GM21786 (cell line): ENCODE measurements at regions not wholly inside any gene's neighbourhood (a gene's known extent, or its start where the extent isn't known, plus 50 kb on each side); places are given as distances from the start of the nearest gene placed in this dataset.

ENCODE experiments used
- ATAC-seq: cut with Tn5 transposase; IDR thresholded peaks from one replicate; pipeline ENCODE4 v1.9.1; 2021; ENCODE audit not compliant: unreplicated experiment

- peak; percentile 70 for ATAC-seq
Observed at GRCh38 chr9:626596-626995, 214.9 kb upstream of the DMRT1 start.

- ATAC-seq, result no peak
Observed at GRCh38 chr9:627336-627970, 214.0 kb upstream of the DMRT1 start.

DNA sequence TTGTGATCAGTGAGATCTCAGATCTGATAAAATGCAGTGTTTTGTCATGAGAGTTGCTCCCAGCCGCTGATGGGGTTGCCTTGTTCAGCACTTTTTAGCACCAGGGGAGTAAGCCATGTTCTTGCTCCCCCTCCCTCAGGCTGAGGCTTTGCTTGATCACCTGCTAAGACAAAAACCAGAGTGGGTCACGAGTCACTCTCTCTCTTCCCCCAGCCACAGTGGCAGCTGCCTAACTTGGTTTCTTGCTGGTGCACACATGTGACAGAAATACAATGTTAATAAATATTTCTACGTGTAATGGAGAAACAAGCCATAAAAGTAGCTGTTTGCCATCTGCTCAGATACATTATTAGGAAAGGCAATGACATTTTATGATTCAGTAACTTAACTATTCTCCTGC lies 212.4 kb upstream of the DMRT1 start:
- no peak for ATAC-seq

DNA sequence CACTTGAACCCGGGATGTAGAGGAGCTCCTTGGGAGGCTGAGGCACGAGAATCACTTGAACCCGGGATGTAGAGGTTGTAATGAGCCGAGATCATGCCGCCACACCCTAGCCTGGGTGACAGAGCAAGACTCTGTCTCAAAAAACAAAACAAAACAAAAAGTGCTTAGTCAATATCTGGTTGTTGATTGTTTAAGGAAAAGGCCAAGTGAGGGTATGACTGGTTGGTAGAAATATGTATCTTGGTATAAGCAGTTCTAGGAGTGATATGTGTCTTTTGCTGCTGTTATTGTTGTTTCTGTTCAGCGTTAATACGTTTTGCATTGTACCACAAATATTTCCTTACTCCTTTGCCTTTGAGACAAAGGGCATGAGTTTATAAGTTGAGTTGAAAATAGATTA lies 210.7 kb upstream of the DMRT1 start:
- ATAC-seq, result no peak

DNA sequence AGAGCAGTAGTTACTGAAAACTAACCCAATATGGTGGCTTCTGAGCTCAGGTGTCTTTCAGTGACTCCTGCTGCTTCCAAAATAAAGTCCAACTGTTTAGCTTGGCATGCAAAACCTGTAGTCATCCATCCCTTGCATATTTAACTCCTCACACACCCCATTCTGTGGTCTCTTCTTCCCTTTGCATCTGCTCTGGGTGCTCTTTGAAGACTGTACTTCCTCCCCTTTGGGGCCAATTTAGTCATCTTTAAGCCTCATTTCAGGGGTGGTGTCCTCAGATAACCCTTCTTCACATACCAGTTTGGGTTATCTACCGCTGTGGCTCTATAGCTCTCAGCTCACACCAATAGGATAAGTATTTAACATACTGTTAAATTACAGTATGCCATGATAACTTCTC lies 209.9 kb upstream of the DMRT1 start:
- ATAC-seq, result no peak

DNA sequence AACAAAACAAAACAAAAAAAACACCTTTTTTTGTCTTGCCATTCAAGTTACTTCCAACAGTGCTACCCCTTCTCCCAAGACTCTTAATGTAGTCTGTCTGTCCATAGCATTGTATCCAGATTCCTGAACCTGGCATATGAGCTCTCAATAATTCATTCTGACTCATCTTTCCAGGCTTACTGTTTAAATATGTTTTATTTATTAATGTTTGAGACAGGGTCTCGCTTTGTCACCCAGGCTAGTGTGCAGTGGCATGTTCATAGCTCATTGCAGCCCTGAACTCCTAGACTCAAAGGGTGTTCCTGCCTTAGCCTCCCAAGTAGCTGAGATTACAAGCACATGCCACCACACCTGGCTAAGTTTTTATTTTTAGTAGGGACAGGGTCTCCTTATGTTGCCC lies 208.0 kb upstream of the DMRT1 start:
- no peak for ATAC-seq

DNA sequence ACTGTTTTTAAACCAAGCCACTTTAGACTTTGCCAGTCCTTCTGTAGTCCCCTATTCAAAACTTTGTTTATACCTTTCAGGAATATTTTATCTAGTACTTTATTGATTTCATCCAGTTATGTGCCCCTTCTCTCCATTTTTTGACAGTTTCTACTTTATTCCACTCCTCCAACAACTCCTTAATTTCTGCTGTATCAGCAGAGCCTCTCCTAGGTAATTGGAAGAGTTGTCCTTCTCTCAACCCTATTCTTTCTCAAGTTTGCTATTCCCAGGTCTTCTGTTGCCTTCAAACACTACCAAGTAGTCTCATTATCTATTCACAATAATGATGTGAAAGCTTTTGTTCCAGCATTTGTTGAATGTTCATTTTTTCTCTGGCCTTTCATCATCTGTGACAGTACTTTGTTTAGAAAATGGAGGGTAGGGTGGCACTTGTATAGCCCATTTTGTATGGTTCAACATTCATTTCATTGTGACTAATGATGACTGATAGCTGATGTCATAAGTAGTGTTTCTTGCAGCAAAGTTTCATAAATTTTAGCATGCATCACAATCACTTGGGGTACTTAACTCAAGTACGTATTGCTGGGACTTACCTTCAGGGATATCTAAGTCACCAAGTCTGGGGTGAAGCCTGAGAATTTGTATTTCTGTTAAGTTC lies 204.4 kb upstream of the DMRT1 start:
- no peak for ATAC-seq

DNA sequence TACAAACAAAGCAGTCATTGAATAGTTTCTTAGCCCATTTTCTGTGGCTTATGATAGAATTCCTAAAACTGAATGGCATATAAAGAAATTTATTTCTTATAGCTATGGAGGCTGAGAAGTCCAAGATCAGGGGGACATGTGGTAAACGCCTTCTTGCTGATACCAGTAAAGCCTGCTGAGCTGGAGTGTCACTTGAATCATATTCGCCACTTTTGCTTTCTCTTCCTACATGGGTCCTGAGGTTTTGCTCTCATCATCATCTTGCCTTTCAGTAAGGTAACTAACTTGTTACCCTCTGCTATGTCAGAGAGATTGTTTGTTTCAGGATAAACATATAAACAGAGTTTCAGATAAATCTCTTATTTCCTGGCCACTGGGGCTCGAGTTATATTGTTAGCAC lies 203.3 kb upstream of the DMRT1 start:
- no peak for ATAC-seq

- ATAC-seq, result no peak
Observed at GRCh38 chr9:642014-642413, 199.5 kb upstream of the DMRT1 start.

GRCh38 chr9:643966-644365 lies 197.5 kb upstream of the DMRT1 start:
- no peak for ATAC-seq

DNA sequence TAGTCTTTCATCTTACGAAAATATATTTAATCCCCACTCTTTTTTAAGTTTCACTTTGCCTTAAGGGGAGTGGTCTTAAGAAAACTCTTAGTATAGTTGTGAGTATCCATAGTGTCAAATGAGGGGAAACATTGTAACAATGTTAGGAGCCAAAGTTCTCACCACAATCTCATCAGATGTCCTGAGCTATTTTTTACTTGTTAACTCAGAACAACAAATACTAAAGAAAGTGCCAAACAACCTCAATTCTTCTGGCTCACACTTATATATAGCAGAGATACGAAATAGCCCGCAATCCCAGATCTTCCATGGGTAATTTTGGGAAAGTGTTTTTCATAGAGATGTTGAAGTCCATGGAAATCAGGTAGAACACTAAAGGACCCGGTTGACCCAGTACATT lies 194.0 kb upstream of the DMRT1 start:
- no peak for ATAC-seq

DNA sequence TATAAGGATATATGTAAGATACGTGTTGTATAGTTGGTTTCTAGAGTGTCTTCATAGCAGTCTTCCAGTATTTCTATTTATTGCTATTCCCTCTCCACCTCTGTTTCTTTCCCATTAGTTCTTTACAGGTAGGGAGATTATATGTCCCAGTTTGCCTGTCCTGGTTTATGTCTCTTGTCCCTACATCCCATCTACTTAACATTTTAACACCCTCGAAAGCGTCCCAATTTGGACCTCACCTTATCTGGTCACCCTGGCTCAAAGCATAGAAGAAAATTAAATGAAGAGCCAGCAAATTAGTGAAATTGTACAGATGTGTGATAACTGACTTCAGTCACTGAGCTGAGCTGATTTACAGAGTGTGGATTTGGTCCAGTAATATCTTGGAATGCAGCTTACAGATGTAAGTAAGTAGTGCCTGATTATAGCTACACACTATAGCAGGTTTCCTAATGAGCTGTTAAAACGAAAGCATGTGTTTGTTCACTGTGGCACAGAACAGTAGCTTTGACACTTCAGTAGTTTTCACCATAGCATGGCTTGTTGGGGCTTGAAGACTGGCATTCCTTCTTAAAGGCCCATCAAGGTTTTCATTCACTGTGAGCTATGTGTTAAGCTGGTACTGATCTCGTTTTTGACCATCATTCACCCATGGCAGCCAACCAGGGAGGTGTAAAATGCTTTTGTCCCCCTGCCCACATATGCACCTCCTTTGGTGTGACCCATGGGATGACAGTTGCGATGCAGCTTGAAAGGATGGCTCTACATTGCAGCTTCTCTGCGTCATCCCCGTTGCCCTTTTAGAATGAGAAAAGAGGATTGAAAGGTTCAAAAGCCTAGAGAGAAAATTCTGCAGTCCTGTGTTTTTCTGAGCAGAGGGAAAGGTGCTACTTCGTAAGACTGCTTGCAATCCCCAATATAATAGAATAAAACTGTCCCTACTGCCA lies 192.1 kb upstream of the DMRT1 start:
- no peak for ATAC-seq

GRCh38 chr9:650362-650761 lies 191.1 kb upstream of the DMRT1 start:
- no peak for ATAC-seq

DNA sequence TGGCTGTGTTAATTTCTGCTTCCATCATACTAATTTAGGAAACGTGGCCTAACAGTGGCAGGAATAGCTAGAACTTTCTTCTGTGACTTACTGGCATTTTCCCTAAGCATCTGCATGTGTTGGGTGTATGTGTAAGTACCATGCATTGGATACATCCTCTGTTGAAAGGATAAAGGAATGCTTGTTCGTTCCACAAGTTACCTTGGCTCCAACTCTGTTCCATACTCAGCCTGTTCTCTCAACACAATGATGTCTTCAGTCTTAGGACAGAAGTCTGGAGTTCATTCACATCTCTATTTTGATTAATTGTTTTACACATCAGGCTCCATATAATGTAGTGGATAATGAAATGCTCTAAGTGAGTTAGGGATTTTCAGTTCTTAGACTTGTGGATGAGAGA lies 190.1 kb upstream of the DMRT1 start:
- no peak for ATAC-seq

- ATAC-seq, result no peak
Observed at GRCh38 chr9:652914-653313, 188.6 kb upstream of the DMRT1 start.

DNA sequence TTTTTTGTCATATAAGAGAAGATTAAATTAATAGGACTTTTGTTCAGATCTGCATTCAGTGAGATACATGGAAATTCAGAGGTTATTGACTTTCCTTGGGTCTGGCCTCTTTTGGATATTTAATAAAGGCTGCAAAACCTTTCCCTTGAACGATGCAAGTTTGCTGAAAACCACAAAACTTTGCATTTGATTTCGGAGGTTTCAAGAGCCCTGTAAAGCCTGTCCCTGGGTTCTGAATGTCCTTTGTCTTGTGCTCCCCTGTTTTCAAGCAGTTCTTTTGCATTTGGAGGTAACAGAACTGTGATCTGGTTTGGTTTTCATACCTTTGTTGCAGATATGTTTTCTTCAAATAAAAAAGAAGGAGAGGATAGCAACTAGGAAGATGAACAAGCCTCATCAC lies 188.1 kb upstream of the DMRT1 start:
- no peak for ATAC-seq

DNA sequence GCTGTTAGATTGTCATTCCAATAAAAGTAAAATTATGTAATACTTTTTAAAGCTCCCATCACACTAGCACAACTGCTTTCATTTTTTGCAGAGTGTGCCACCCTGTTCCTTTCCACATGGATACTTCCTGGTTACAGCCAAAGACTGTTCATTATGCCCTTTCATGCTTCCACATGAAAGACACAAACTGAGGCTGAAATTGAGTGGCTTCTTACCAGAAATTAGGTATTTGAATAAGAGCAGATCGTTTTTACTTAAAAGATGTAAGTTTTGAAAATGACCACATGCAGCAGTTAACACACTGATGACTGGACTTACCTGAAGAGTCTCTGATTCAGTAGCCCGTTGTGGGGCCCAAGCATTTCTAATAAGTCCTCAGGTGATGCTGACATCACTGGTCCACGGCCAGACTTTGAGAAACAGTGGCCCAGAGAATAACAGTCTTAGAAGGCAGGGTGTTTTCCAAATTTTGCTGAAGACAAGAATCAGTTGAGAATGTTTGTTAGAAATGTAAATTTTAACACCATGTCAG lies 187.6 kb upstream of the DMRT1 start:
- ATAC-seq, result no peak

- ATAC-seq, result no peak
Observed at GRCh38 chr9:655875-656274, 185.6 kb upstream of the DMRT1 start.

GRCh38 chr9:656926-657568 lies 184.4 kb upstream of the DMRT1 start:
- no peak for ATAC-seq

DNA sequence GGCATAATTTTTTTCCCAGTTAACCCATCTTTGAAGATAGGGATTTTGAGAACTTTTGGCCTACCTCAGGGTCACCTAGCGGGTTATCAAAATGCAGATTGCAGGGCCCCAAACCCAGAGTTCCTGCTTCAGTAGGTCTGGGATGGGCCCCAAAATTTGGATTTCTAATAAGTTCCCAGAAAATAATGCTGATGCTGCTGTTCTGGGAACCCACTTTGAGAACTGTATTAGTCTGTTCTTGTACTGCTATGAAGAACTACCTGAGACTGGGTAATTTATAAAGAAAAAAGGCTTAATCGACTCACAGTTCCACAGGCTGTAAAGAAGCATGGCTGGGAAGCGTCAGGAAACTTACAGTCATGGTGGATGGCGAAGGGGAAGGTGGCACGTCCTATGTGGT lies 182.2 kb upstream of the DMRT1 start:
- ATAC-seq, result no peak

GRCh38 chr9:660227-660626 lies 181.3 kb upstream of the DMRT1 start:
- peak; percentile 77 for ATAC-seq
